PC-9 (cell line): ENCODE measurements at regions not wholly inside any gene's neighbourhood (a gene's known extent, or its start where the extent isn't known, plus 50 kb on each side); places are given as distances from the start of the nearest gene placed in this dataset.

Experiments
- EZH2 ChIP-seq: fragments of 200-600 bp; sonication (generic); IDR thresholded peaks from 2 replicates; pipeline ENCODE4 v1.8.0; 2017; ENCODE audit warnings: antibody characterized with exemption, low read depth
- TF ChIP-seq, protein P1 (sequence below): fragments of 200-600 bp; sonication (generic); conservative IDR thresholded peaks from 2 replicates; pipeline ENCODE4 v1.6.1; 2017; ENCODE audit warnings: mixed run types, antibody characterized with exemption, mild to moderate bottlenecking, moderate library complexity

DNA sequence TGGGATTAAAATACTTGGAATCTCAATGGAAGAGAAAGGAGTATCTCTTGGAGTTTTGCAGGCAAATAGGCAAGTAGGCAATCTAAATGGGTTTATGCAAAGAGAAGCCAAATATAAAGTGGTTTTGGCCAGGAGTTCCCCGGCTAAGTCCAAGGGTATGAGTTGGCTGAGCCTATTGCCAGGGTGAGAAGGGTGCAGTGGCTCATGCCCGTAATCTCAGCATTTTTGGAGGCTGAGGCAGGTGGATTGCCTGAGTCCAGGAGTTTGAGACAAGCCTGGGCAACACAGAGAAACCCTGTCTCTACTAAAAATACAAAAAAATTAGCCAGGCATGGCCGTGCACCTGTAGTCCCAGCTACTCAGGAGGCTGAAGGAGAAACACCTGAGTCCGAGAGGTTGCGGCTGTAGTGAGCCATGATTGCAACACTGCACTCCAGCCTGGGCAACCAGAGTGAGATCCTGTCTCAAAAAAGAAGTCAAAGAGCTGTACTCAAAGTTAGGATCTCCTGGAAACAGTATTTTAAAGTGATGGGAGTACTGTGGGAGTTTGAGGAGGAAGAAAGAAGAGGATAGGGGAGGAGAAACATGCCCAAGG, 130.4 kb upstream of the RAB18 start:
- TF ChIP-seq, protein P1, sequence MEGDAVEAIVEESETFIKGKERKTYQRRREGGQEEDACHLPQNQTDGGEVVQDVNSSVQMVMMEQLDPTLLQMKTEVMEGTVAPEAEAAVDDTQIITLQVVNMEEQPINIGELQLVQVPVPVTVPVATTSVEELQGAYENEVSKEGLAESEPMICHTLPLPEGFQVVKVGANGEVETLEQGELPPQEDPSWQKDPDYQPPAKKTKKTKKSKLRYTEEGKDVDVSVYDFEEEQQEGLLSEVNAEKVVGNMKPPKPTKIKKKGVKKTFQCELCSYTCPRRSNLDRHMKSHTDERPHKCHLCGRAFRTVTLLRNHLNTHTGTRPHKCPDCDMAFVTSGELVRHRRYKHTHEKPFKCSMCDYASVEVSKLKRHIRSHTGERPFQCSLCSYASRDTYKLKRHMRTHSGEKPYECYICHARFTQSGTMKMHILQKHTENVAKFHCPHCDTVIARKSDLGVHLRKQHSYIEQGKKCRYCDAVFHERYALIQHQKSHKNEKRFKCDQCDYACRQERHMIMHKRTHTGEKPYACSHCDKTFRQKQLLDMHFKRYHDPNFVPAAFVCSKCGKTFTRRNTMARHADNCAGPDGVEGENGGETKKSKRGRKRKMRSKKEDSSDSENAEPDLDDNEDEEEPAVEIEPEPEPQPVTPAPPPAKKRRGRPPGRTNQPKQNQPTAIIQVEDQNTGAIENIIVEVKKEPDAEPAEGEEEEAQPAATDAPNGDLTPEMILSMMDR = no peak
- no peak for TF ChIP-seq EZH2
